LNCAP (cell line): ENCODE measurements at regions not wholly inside any gene's neighbourhood (a gene's known extent, or its start where the extent isn't known, plus 50 kb on each side); places are given as distances from the start of the nearest gene placed in this dataset.
A peak's percentile ranks its signal among the peaks of the same experiment; 100 is the strongest.

Source experiments
- CTCF ChIP-seq: fragments of 450-650 bp; IDR thresholded peaks from 2 replicates; pipeline ENCODE4 v1.5.1; 2017; ENCODE audit warnings: mild to moderate bottlenecking

GRCh38 chr1:229971141-229971540 lies 95.9 kb upstream of the GALNT2 start:
- TF ChIP-seq CTCF: no peak

- peak; percentile 21; the same call in 1 of the 2 replicates for TF ChIP-seq CTCF
Observed at GRCh38 chr1:229972600-229973296, 94.3 kb upstream of the GALNT2 start.

- TF ChIP-seq CTCF: no peak
Observed at GRCh38 chr1:229973297-229973612, 93.8 kb upstream of the GALNT2 start.

GRCh38 chr1:229975047-229975446 lies 92.0 kb upstream of the GALNT2 start:
- TF ChIP-seq CTCF: no peak

- no peak for TF ChIP-seq CTCF
Observed at GRCh38 chr1:229980009-229980408, 87.0 kb upstream of the GALNT2 start.

- no peak for TF ChIP-seq CTCF
Observed at GRCh38 chr1:229981736-229982135, 85.3 kb upstream of the GALNT2 start.

GRCh38 chr1:229984310-229984991 lies 82.6 kb upstream of the GALNT2 start:
- no peak for TF ChIP-seq CTCF
